SKM-1 treated with dmso at 0.1 percent for 144 hours (cell line): ENCODE measurements at regions not wholly inside any gene's neighbourhood (a gene's known extent, or its start where the extent isn't known, plus 50 kb on each side); places are given as distances from the start of the nearest gene placed in this dataset.

Experiments used
- DNase-seq: peaks from one replicate; lab custom pipeline; 2025; ENCODE audit not compliant: unreplicated experiment; lab: John Stamatoyannopoulos, UW

DNA sequence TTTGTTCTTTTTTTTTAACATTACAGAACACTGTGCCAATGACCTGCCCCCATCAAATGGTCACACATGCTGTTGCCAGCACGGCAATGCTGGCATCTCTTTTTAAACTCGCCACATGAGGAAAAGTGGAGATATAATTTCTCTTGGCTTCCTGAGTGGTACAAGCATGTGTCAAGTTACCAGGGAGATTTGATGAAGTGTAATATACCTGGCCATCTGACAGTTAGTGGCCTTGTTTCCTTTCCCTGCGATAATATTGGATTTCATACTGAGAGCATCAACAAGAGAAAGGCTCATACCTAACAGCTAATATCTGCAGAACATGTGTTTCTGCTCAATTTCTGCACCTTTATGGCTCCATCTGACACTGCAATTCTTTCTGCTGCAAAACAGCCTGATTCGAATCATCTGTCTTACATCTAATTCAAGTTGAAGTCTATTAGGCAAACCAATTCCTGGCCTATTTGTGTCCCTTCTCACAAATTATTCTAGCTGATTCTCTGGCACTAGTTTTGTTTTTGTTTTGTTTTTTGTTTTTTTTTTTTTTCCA lies 519.5 kb downstream of the PREX1 start:
- no peak for DNase-seq

DNA sequence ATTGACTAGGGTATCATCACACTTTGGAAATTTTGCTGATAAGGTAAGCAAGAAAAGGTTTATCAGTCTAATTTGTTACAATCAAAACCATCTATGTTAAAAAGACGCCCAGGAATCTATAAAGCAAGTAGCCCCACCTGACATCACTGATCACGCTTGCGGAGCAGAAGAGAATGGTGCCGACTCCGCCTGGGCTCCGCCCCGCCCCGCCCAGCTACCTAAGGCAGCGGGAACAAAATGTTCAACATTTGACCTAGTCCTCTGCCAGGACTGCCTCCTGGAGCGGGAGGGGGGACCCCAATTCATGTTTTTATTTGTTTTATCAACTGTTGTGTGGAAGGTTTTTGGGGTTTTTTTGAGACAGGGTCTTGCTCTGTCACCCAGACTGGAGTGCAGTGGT lies 520.5 kb downstream of the PREX1 start:
- DNase-seq = no peak

DNA sequence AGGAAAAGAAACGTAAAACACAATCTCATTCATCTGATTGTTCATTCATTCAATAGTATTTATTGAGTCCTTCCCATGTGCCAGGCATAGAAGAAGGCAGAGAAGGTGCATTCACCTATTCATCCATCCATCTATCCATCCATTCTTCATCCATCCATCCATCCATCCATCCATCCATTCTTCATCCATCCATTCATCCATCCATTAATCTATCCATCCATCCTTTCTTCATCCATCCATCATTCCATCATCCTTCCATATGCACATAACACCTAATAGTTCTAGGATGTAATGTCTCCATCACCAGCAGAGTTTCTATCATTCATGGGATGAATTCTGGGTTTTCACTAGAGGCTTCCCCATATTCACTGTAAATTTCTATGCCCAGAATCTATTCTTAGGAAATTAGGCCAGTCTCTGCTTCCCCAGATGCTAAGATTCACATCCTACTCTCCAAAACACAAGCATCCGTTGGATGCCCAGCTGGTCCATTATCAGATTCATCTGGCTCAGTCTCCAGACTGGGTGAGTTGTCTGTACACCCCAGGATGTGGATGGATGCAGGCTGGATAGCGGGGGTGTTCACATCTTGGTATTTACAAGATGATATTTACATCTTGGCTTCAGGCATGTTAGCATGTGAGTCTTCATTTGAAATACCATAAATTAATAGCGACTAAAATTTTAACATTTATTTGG lies 517.7 kb upstream of the SULF2 start:
- no peak for DNase-seq

DNA sequence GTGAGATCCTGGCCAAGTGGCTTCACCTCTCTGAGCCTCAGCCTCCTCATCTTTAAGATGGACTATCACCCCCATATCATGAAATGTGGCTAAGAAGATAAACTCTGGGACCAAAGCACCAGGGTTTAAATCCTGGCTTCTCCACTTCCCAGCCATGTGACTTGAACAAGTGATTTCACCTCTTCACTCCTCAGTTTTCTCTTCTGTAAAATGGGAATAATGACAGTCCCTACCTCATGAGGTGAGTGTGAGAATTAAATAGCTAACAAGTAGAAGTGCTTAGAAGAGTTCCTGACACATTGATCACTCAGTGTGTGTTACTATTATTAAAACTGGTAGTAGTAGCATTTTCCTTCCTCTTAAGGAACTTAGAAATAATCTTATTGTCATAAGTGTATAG lies 516.9 kb upstream of the SULF2 start:
- DNase-seq = no peak

DNA sequence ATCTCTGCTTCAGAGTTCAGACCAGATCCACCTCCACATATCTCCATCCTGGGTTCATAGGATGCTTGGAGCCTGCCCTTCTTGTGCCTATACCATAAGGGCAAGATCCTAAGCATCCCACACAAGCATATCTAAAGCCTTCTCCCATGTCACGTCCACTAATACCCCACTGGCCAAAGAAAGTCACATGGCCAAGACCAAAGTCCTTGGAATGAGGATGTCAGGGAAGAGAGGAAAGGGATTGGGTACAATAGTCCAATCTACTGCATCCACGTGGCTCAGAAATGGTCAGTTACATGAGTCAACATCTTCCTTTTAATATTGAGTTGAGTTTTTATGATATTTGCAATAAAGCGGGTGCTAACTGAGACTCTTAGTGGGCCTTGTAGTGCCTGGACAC lies 515.9 kb upstream of the SULF2 start:
- no peak for DNase-seq

DNA sequence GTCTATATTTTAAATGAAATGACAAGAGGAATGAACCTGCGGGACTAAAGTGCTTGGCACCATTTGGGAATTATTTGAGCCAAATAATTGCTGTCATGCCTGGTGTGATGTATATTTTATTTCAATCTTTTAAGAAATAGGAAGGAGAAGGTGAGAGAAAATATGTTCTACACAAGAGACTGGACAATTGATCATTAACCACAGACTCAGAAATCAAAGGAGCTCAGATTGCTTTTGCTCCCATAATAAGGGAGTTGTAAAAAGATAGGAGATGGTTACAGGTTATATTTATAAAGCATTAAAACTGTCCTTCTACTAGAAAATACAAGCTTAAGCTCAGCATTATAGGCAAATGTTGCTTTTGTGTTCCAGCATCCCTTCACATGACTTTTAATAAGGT lies 515.2 kb upstream of the SULF2 start:
- no peak for DNase-seq

DNA sequence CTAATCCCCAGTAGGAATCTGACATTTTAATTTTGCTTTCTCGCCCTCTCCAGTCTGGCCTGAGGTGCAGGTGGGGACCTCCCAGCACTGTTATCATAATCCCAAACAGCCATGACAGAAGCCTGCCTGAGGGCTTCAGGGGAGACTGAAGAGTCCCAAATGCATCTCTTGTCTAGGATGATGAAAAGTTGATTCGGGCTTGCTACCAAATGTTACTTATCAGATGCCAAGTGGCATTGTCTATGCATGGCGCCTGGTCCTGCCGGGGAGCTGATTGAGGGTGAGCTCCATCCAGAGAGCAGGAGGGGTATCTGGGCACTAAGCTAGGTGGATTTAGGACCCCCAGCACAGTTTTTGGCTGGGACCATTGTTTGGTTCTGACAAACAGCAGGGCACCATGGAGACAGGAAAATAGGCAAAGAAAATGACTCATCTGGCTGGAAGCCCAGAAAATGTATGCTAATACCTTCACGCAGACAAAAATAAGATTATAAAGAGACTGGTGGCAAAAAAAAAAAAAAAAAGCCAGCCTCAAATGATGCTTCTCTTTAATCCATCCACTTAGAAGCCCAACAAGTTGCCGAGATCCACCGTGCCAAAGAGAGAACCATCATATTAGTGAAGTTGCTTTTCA lies 513.7 kb upstream of the SULF2 start:
- DNase-seq = no peak

DNA sequence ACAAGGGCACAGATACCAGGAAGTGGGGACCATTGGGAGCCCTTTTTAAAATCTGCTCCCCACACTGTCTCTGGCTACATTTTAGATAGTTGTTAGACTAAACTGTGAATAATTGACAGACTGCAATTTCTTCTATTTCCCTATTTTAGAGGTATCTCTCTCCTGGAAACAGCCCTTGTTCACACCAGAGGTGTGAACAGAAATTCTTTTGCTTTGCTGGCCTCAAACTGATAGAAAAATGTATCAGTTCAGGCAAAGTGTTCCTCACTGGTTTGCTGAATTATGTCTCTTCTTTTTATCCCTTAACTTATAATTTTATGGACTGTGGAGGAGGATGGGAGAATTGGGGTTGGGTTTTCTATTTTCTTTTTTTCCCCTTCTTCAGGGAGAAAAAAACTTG lies 513.2 kb upstream of the SULF2 start:
- DNase-seq = no peak

DNA sequence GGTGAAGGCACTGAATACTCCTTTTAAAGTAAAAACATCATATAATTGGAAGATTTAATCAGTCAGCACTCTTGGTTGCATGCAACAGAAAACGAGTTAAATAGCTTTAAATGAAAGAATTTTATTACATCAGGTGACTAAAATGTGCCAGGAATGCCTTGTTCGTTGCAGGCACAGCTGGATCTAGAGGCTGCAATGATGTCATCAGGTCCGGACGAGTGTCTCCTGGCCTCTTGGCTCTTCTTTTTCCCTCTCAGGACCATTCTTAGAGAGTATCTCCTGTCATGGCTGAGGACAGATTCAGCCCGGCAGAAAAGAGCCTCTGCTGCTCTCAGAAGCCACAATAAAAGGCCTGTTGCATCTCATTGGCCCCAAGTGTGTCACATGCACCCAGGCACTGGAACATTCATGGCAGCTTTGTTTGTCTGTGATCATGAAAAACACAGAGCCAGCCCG lies 510.7 kb upstream of the SULF2 start:
- DNase-seq = no peak

DNA sequence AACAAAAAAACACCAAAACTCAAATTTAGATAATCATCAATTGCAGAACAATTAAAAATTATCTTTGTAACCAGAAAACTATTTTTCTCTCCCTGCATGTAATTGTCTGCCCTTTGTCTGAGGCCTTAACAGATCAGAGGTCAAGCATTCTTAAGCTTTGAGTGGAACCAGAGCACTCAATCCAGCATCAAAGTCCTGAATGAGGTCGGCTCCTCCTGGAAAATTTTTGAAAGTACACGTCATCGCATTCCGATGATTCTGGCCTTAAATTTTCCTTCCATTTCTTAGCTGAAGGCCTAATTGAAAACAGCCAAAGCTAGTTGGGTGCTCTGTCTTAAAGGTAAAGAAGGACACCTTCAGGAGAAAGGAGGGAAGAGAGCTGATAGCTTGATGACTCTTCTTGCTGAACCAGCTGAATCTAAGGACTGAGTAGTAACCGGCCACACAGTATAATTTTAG lies 510.2 kb upstream of the SULF2 start:
- no peak for DNase-seq

DNA sequence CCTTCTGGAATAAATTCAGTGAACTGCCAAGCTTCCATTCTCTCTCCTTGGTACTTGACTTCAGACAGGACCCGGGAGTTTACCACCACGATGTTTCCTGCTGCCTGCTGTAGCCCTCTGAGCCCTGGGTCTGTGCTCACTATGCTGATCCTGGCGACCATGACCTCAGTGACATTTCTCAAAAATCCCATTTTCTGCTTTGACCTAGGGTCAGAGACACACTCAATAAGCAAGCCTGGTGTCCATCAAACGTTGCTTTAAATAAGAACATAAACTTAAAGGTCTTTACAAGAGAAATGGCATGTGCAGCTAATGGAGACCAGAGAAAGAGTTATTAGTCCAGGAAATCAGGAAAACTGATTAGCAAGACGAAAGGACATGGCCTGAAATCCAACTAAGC lies 509.7 kb upstream of the SULF2 start:
- no peak for DNase-seq

DNA sequence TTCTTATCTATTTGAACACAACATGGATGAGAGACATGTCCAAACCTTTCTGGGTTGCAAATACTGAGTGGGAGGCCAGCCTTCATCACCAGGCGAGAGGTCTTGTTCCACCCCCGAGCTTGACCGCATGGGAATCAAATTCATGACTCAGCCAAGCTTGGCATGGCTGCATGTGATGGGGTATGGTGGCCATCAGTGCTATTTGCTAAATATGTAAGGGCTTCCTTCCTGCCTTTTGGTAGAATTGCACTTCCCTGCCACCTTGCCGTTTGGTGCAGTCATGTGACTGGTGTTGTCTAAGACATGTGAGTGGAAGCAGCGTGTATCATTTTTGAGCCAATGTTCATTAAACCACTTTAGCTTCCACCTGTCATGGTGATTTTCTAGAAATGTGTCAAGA lies 508.9 kb upstream of the SULF2 start:
- no peak for DNase-seq

DNA sequence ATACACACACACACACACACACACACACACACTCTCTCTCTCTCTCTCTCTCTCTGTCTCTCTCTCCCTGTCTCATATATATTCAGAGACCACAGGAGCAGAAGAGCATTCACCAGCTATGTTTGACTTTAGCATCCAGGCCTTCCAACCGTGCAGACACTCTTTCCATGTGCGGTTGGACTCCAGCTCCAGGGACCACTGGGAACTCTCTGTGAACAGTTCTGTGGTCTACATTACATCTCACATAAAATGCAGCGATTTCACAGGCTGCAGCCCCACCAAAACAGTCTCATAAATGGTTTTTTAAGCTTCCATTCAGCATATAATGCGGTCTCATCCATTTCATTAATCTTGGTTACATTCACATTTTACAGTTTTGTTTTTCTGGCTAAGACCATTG lies 508.4 kb upstream of the SULF2 start:
- no peak for DNase-seq

DNA sequence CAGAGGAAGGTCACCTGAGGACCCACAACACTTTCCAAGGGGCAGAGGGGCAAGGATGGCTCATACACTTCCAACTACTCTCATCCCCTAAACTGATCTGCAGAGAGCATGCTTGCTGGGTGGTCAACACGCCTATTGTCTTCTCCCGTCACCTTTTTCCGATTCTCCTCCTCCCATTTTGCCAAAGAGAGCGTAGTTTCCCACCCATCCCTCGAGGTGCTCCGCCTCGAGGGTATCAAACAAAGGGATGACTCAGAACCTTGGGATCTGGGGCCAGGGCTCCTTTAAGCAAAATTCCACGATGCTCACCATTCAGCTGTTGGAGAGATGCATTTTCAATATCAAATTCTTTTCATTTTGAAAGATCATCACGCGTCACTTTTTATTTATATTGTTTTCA lies 507.5 kb upstream of the SULF2 start:
- DNase-seq = no peak

DNA sequence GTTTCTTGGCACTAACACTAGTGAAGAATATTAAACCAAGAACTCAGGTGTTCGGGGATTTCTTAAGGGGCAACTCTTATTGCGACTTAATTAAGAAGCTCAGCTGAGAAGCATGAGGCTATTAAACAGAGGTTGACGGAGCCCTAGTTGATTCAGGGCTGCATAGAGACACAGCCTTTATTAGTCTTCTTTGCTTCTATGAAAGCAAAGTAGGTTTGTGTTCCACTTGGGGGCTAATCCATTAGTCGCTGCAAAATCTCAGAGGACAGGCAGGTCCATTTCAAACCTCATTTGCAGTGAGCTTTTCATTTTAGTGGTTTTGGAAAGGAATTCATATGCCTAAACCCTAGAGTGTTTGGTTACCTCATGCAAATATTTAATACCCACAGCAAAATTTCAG lies 506.6 kb upstream of the SULF2 start:
- DNase-seq = no peak

DNA sequence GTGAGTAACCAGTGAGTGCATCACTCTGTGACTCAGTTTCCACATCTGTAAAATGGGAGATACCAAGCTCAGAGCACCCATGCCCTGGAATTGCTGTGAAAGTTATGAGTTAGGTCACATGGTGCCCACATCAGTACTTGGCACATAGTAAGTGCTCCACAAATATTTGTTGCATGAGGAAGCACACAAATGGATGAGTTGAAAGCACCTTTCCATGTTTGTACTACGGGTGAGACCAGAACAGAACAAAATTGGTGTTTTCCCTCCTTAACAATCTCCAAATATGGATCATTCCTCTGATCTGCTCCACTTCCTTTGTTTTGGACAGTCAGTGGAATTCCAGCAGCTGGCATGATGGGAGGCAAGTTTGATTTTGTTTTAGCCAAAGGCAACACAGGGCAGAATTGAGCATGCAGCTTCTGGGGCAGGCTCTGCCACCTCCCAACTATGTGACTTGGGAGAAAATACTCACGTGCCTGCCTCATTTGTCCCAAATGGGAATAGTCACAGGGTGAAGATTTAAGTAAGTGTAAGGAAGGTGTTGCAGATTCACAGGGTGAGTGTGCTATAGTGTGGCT lies 503.7 kb upstream of the SULF2 start:
- DNase-seq = no peak

DNA sequence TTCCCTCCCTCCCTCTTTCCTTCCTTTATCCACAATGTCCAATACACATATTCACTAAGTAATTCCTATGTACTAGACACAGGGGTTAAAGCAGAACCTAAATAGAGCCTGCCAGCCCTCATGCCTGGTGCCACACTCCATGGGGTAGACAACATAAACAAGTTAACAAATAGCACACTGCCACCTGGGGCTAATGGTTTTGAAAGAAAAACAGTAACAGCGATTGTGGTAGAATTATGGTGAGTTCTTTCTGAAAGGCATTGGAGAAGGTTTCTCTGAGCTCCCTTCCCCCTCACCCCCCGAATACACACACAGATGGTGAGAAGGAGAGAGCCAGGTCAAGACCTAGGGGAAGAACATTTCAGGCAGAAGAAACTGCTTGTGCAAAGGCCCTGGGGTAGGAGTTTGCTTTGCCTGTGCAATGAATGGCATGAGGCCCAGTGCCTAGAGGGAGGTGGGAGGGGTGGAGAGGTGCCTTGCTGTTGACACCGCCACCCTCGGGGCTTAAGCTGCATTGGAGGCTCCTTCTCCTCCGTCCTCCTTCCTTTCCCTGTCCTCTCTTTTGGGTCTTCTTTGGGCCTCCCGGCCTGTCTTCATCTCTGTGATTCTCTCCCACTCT lies 502.4 kb upstream of the SULF2 start:
- DNase-seq = no peak

DNA sequence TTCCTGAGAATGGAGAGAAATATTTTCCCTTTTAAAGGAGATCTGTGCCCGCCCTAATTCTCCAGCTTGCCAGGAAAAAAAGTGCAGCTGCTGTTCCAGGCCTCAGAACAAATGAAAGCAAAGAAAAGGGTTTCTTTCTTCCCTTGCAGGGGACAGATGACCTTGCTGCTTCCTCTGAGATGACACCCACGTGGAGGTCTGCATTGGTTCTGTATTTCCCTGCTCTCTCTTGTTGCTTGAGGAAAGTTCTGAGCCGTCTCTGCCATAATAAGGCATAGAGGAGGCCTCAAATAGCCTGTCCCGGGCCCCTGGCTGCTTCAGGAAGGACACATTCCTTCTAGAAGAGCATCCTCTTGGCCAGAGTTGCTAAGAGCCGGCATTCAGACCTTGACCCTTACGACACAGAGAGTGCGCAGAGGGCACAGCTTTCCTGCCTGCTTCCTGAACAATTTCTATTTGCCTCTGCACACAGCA lies 501.8 kb upstream of the SULF2 start:
- no peak for DNase-seq

DNA sequence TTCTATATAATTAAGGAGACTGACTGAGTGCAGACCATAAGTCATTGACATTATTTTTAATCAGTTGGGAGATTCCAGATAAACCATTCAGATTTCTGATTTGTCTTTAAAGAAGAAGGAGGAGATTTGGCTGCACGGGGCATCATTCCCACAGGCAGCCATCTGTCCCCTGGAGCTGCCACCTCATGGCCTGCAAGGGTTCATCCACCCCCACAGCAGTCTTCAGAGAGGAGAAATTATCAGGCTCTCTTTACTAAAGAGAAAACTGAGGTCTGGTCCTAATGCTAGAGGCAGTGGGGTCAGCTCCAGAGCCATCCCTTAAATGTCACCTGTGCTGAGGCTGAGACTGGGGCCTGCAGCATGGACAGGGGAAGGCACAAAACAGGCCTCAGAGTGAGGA lies 501.3 kb upstream of the SULF2 start:
- DNase-seq = no peak

DNA sequence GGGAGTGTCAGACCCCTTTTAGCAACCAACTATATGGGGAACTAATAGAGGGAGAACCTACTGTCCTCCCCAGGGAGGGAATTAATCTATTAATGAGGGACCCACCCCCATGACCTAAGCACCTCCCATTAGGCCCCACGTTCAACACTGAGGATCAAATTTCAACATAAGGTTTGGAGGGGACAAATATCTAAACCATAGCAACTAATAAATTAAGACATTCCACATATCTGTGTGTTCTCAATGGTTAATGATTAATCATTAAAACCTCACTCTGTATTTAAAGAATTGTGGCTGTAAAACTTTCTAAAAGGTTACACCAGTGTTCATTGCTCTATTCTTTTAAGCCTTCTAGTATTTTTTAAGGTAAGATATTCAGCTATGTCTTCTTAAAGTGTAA lies 500.4 kb upstream of the SULF2 start:
- no peak for DNase-seq

DNA sequence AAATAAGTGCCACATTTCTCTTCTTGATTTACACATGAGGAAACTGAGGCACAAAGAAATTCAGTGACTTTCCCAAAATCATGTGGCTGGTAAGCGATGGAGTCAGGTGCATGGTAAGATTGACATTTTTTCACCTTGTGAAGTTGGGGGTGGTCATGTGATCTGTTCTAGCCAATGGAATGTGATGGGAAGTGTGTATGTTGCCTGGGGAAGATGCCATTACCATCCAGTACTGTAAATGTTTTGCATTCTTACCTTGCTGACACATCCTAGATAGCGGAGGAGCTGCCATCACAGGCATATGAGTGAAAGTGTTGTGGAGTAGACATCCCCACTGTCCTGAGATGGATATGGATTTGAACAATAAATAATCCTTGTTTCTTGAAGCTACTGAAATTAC lies 499.6 kb upstream of the SULF2 start:
- no peak for DNase-seq

DNA sequence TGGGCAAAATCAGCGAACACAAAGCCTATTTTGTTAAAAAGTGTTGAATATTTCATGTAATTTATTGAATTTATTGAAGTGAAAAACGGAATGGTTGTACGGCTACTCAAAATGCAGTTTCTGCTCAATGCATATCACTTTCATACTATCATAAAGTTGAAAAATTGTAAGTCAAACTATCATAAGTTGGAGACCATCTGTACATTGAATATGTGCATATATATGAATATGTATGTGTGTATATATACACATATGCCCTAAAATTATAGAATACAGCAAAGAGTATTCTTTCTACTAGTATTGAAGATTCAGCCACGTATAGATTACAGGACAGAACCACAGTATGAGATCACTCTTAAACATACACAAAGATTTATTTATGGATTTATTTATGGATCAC lies 499.0 kb upstream of the SULF2 start:
- DNase-seq = no peak
